ENCODE measurements at regions not wholly inside any gene's neighbourhood (a gene's known extent, or its start where the extent isn't known, plus 50 kb on each side); places are given as distances from the start of the nearest gene placed in this dataset.

DNA sequence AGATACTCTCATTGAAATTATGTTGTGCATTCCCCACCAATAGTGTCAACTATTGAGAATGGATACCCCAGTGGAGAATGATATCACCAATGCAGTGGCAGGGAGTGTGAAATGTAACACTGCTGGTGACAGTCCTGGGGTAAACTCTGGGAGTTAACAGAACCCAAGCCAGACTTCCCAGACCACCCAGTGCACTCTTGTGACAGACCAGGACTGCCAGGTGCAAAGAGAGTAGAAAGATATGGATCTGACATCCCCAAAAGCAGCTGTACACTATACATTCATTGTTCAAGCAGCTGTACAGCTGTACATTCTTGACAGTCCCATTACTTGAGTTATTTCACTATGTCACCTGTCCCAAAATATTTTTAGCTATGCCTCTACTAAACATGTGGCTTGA lies 886.6 kb downstream of the DIAPH3 start:
- no peak overlapping the region for H3K27ac ChIP-seq (ENCODE audit: extremely low read depth, low read depth, low read length)
- ChIA-PET POLR2A (no interaction called here), CTCF (no interaction called here)
- no peak overlapping the region for H3K4me3 ChIP-seq (ENCODE audit: low read depth, low read length)
- H3K9me3 ChIP-seq (ENCODE audit: control insufficient read depth, insufficient read depth, low read depth, low read length): no peaks in the 10 kb centered on the region
- no peaks in the 10 kb centered on the region for H3K4me1 ChIP-seq (ENCODE audit: control insufficient read depth, insufficient read depth, low read length)
- no peaks in the 10 kb centered on the region for H3K36me3 ChIP-seq (ENCODE audit: control insufficient read depth in 2 of 2, insufficient read depth in 1 of 2, low read length in 2 of 2)
- no peak for TF ChIP-seq ZNF404 (tag by site-specific recombination; IDR thresholded peaks at IDR 0.05)
- TF ChIP-seq, protein P1, sequence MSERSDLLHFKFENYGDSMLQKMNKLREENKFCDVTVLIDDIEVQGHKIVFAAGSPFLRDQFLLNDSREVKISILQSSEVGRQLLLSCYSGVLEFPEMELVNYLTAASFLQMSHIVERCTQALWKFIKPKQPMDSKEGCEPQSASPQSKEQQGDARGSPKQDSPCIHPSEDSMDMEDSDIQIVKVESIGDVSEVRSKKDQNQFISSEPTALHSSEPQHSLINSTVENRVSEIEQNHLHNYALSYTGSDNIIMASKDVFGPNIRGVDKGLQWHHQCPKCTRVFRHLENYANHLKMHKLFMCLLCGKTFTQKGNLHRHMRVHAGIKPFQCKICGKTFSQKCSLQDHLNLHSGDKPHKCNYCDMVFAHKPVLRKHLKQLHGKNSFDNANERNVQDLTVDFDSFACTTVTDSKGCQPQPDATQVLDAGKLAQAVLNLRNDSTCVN (tag by site-specific recombination; optimal IDR thresholded peaks at IDR 0.05): no peak
- no peak for TF ChIP-seq ZNF19 (tag by site-specific recombination; IDR thresholded peaks at IDR 0.05; ENCODE audit: low read depth)
- no peak for TF ChIP-seq ZNF341 (tag by site-specific recombination; IDR thresholded peaks at IDR 0.05; ENCODE audit: low read depth)
- no peak for TF ChIP-seq BCL11B (tag by site-specific recombination; IDR thresholded peaks at IDR 0.05; ENCODE audit: low read depth)
- TF ChIP-seq ZNF529 (tag by site-specific recombination; IDR thresholded peaks at IDR 0.05; ENCODE audit: insufficient replicate concordance): no peak
- no peak for TF ChIP-seq ZNF658 (tag by site-specific recombination; IDR thresholded peaks at IDR 0.05)
- TF ChIP-seq SP2 (tag by site-specific recombination; IDR thresholded peaks at IDR 0.05): no peak
- TF ChIP-seq, protein P2, sequence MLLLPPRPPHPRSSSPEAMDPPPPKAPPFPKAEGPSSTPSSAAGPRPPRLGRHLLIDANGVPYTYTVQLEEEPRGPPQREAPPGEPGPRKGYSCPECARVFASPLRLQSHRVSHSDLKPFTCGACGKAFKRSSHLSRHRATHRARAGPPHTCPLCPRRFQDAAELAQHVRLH (tag by site-specific recombination; IDR thresholded peaks at IDR 0.05): no peak
- no peak for TF ChIP-seq ZSCAN30 (tag by site-specific recombination; IDR thresholded peaks at IDR 0.05)
- no peak for TF ChIP-seq KLF10 (tag by site-specific recombination; IDR thresholded peaks at IDR 0.05)

DNA sequence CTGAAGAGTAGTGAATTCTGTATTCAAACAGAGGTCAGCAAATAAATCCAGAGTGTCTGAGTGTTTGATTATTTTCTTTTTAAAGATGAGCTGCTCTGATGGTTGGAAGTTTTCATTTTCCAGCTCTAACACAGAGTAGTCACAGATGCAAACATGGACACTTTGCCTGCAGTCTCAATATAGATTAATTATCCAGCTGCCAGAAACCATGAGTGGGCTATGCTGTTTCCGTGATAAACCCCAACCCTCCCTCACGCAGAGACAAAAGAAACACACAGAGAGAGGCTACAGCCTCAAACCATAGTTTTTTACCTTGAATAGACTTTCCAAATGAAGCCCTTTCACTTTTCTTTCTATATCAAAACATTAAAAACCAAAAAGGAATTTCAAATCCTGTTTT lies 884.7 kb downstream of the DIAPH3 start:
- TF ChIP-seq, protein P1 (tag by site-specific recombination; optimal IDR thresholded peaks at IDR 0.05): no peak
- TF ChIP-seq YY1 (tag by site-specific recombination; IDR thresholded peaks at IDR 0.05): no peak
- no peaks in the 10 kb centered on the region for H3K36me3 ChIP-seq (ENCODE audit: control insufficient read depth in 2 of 2, insufficient read depth in 1 of 2, low read length in 2 of 2)
- no peak overlapping the region for H3K27ac ChIP-seq (ENCODE audit: extremely low read depth, low read depth, low read length)
- no peak overlapping the region for H3K4me3 ChIP-seq (ENCODE audit: low read depth, low read length)
- CTCF ChIA-PET: no interaction called here
- POLR2A ChIA-PET: no interaction called here
- no peaks in the 10 kb centered on the region for H3K4me1 ChIP-seq (ENCODE audit: control insufficient read depth, insufficient read depth, low read length)
- no peaks in the 10 kb centered on the region for H3K9me3 ChIP-seq (ENCODE audit: control insufficient read depth, insufficient read depth, low read depth, low read length)

GRCh38 chr13:59279576-59279975 lies 884.2 kb downstream of the DIAPH3 start:
- Histone ChIP-seq H3K9me3 (ENCODE audit: control insufficient read depth, insufficient read depth, low read depth, low read length) (no peaks in the 10 kb centered on the region), H3K4me1 (ENCODE audit: control insufficient read depth, insufficient read depth, low read length) (no peaks in the 10 kb centered on the region), H3K36me3 (ENCODE audit: control insufficient read depth in 2 of 2, insufficient read depth in 1 of 2, low read length in 2 of 2) (no peaks in the 10 kb centered on the region), H3K27ac (ENCODE audit: extremely low read depth, low read depth, low read length) (no peak overlapping the region), H3K4me3 (ENCODE audit: low read depth, low read length) (no peak overlapping the region)
- ChIA-PET POLR2A (no interaction called here), CTCF (interaction anchor here (0.6 kb wide), 2 partner anchors 336 to 588 kb away, joined by 3 to 5 read pairs; no protein-coding TSS in a partner anchor)
- TF ChIP-seq YY1 (tag by site-specific recombination; IDR thresholded peaks at IDR 0.05) (no peak), ZNF404 (tag by site-specific recombination; IDR thresholded peaks at IDR 0.05) (no peak), PRDM4 (tag by site-specific recombination; IDR thresholded peaks at IDR 0.05) (no peak), MZF1 (tag by site-specific recombination; IDR thresholded peaks at IDR 0.05; ENCODE audit: borderline replicate concordance) (no peak), KLF10 (tag by site-specific recombination; IDR thresholded peaks at IDR 0.05) (no peak), REST (tag by site-specific recombination; IDR thresholded peaks at IDR 0.05) (no peak), WT1 (tag by site-specific recombination; IDR thresholded peaks at IDR 0.05) (no peak)
- TF ChIP-seq, protein P3, sequence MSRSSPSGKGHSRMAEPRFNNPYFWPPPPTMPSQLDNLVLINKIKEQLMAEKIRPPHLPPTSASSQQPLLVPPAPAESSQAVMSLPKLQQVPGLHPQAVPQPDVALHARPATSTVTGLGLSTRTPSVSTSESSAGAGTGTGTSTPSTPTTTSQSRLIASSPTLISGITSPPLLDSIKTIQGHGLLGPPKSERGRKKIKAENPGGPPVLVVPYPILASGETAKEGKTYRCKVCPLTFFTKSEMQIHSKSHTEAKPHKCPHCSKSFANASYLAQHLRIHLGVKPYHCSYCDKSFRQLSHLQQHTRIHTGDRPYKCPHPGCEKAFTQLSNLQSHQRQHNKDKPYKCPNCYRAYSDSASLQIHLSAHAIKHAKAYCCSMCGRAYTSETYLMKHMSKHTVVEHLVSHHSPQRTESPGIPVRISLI (tag by site-specific recombination; IDR thresholded peaks at IDR 0.05): no peak
- TF ChIP-seq, protein P4, sequence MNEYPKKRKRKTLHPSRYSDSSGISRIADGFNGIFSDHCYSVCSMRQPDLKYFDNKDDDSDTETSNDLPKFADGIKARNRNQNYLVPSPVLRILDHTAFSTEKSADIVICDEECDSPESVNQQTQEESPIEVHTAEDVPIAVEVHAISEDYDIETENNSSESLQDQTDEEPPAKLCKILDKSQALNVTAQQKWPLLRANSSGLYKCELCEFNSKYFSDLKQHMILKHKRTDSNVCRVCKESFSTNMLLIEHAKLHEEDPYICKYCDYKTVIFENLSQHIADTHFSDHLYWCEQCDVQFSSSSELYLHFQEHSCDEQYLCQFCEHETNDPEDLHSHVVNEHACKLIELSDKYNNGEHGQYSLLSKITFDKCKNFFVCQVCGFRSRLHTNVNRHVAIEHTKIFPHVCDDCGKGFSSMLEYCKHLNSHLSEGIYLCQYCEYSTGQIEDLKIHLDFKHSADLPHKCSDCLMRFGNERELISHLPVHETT (tag by site-specific recombination; IDR thresholded peaks at IDR 0.05): no peak

Measured in HEK293 (cell line).